ENCODE measurements at regions not wholly inside any gene's neighbourhood (a gene's known extent, or its start where the extent isn't known, plus 50 kb on each side); places are given as distances from the start of the nearest gene placed in this dataset.
"Not testable (repeated sequence)": the region's sequence is repeated elsewhere in the genome, so short reads cannot be mapped to it uniquely, and the experiment has no call there.

GRCh38 chr13:60214213-60215055 lies 50.7 kb upstream of the DIAPH3 start:
- no peak for DNase-seq

GRCh38 chr13:60220072-60220471 lies 56.3 kb upstream of the DIAPH3 start:
- DNase-seq = no peak

GRCh38 chr13:60221581-60221980 lies 57.9 kb upstream of the DIAPH3 start:
- DNase-seq = no peak

GRCh38 chr13:60226507-60226906 lies 62.8 kb upstream of the DIAPH3 start:
- DNase-seq = no peak

- no peak for DNase-seq
These were observed 63.4 kb upstream of the DIAPH3 start for GRCh38 chr13:60227158-60227557.

GRCh38 chr13:60229708-60230272 lies 66.1 kb upstream of the DIAPH3 start:
- no peak for DNase-seq

- DNase-seq = no peak
These were observed 66.9 kb upstream of the DIAPH3 start for GRCh38 chr13:60230593-60230992.

GRCh38 chr13:60242043-60242595 lies 78.4 kb upstream of the DIAPH3 start:
- no peak for DNase-seq

- no peak for DNase-seq
These were observed 80.7 kb upstream of the DIAPH3 start for GRCh38 chr13:60244381-60244780.

GRCh38 chr13:60251419-60251818 lies 87.7 kb upstream of the DIAPH3 start:
- not testable (repeated sequence) for DNase-seq

GRCh38 chr13:60258349-60258748 lies 94.6 kb upstream of the DIAPH3 start:
- no peak for DNase-seq

- DNase-seq = no peak
These were observed 96.7 kb upstream of the DIAPH3 start for GRCh38 chr13:60260440-60260839.

GRCh38 chr13:60261432-60262351 lies 98.0 kb upstream of the DIAPH3 start:
- peak; percentile 1 for DNase-seq

GRCh38 chr13:60265566-60265965 lies 101.8 kb upstream of the DIAPH3 start:
- no peak for DNase-seq

GRCh38 chr13:60267498-60268202 lies 103.9 kb upstream of the DIAPH3 start:
- DNase-seq = no peak

GRCh38 chr13:60268203-60268555 lies 104.5 kb upstream of the DIAPH3 start:
- no peak for DNase-seq

- DNase-seq = no peak
These were observed 110.3 kb upstream of the DIAPH3 start for GRCh38 chr13:60273971-60274527.

GRCh38 chr13:60274655-60275054 lies 110.9 kb upstream of the DIAPH3 start:
- no peak for DNase-seq

GRCh38 chr13:60275208-60275607 lies 111.5 kb upstream of the DIAPH3 start:
- no peak for DNase-seq

GRCh38 chr13:60280524-60280923 lies 116.5 kb upstream of the TDRD3 start:
- DNase-seq = not testable (repeated sequence)

GRCh38 chr13:60282186-60282585 lies 114.8 kb upstream of the TDRD3 start:
- DNase-seq = no peak

GRCh38 chr13:60282708-60283107 lies 114.3 kb upstream of the TDRD3 start:
- no peak for DNase-seq
